Mesenchymal stem cell (in vitro differentiated cells and primary cell): ENCODE measurements at regions not wholly inside any gene's neighbourhood (a gene's known extent, or its start where the extent isn't known, plus 50 kb on each side); places are given as distances from the start of the nearest gene placed in this dataset.

ENCODE experiments used
- DNase-seq: peaks from one replicate; pipeline ENCODE4 v3.0.0-alpha.2; 2013
- H2AFZ ChIP-seq: one replicate; pipeline ENCODE4 v1.6.1; 2013; ENCODE audit warnings: low read depth, mild to moderate bottlenecking, control low read depth, inconsistent platforms, low read length, moderate library complexity
- H2AK5ac ChIP-seq: 2 replicates; pipeline ENCODE4 v1.6.1; 2013; ENCODE audit warnings: low read length, moderate library complexity, mild to moderate bottlenecking, inconsistent platforms; ENCODE audit not compliant: severe bottlenecking
- H2BK120ac ChIP-seq: one replicate; pipeline ENCODE4 v1.6.1; 2013; ENCODE audit warnings: low read depth, mild to moderate bottlenecking, inconsistent platforms, low read length, moderate library complexity
- H2BK12ac ChIP-seq, 2 experiments: one replicate each; pipeline ENCODE4 v1.6.1; 2013; ENCODE audit warnings: inconsistent platforms in 2 of 2, low read length in 2 of 2, mild to moderate bottlenecking in 2 of 2, moderate library complexity in 2 of 2, control low read depth in 1 of 2
- H2BK15ac ChIP-seq: one replicate; pipeline ENCODE4 v1.6.1; 2013; ENCODE audit warnings: mild to moderate bottlenecking, low read depth, inconsistent platforms; ENCODE audit not compliant: poor library complexity, severe bottlenecking
- H2BK5ac ChIP-seq: 2 replicates; pipeline ENCODE4 v1.6.1; 2013; ENCODE audit warnings: low read depth, mild to moderate bottlenecking, low read length, control low read depth, inconsistent platforms; ENCODE audit not compliant: poor library complexity, severe bottlenecking
- H3K14ac ChIP-seq, 2 experiments: one replicate each; pipeline ENCODE4 v1.6.1; 2013; ENCODE audit warnings: inconsistent platforms in 2 of 2, low read length in 2 of 2, control low read depth in 1 of 2, mild to moderate bottlenecking in 1 of 2, moderate library complexity in 1 of 2
- H3K18ac ChIP-seq, 2 experiments: one replicate each; pipeline ENCODE4 v1.6.1; 2013; ENCODE audit warnings: inconsistent platforms in 2 of 2, low read length in 2 of 2, control low read depth in 1 of 2, low read depth in 1 of 2, mild to moderate bottlenecking in 1 of 2
- H3K23ac ChIP-seq, 2 experiments: one replicate each; pipeline ENCODE4 v1.6.1; 2013; ENCODE audit warnings: inconsistent platforms in 2 of 2, low read length in 2 of 2, mild to moderate bottlenecking in 2 of 2, moderate library complexity in 2 of 2, control low read depth in 1 of 2
- H3K27ac ChIP-seq: 2 replicates; pipeline ENCODE4 v1.5.1; 2013; ENCODE audit warnings: mild to moderate bottlenecking, moderate library complexity, low read length, control low read depth, inconsistent platforms; ENCODE audit not compliant: poor library complexity, severe bottlenecking
- H3K27me3 ChIP-seq, 2 experiments: 2 replicates each; pipeline versions ENCODE4 v1.6.1 to v1.7.0; 2013; ENCODE audit warnings: low read length in 2 of 2, mild to moderate bottlenecking in 2 of 2, moderate library complexity in 2 of 2, control low read depth in 1 of 2, inconsistent platforms in 1 of 2; ENCODE audit not compliant: control insufficient read depth in 1 of 2, insufficient read depth in 1 of 2
- H3K36me3 ChIP-seq, 2 experiments: 2 replicates each; pipeline versions ENCODE4 v1.6.1 to v1.7.0; 2013; ENCODE audit warnings: low read length in 2 of 2, control low read depth in 1 of 2, inconsistent platforms in 1 of 2, low read depth in 1 of 2, mild to moderate bottlenecking in 1 of 2; ENCODE audit not compliant: insufficient read depth in 2 of 2, control insufficient read depth in 1 of 2
- H3K4ac ChIP-seq, 2 experiments: one replicate each; pipeline ENCODE4 v1.6.1; 2013; ENCODE audit warnings: inconsistent platforms in 2 of 2, low read length in 2 of 2, mild to moderate bottlenecking in 2 of 2, moderate library complexity in 2 of 2, control low read depth in 1 of 2, low read depth in 1 of 2
- H3K4me1 ChIP-seq: 2 replicates; pipeline ENCODE4 v1.6.1; 2013; ENCODE audit warnings: low read depth, low read length, control low read depth; ENCODE audit not compliant: control insufficient read depth, insufficient read depth
- H3K4me2 ChIP-seq: 2 replicates; pipeline ENCODE4 v1.6.1; 2013; ENCODE audit warnings: low read length, mild to moderate bottlenecking, inconsistent platforms; ENCODE audit not compliant: poor library complexity, severe bottlenecking
- H3K4me3 ChIP-seq, 2 experiments: 2 replicates each; pipeline versions ENCODE4 v1.5.1 to v1.7.0; 2013; ENCODE audit warnings: low read length in 2 of 2, mild to moderate bottlenecking in 2 of 2, control low read depth in 1 of 2, low read depth in 1 of 2; ENCODE audit not compliant: insufficient read depth in 1 of 2
- H3K79me1 ChIP-seq: replicated peaks from 2 replicates; pipeline ENCODE4 v1.6.1; 2013; ENCODE audit warnings: mild to moderate bottlenecking, control low read depth, low read length, inconsistent platforms; ENCODE audit not compliant: poor library complexity, severe bottlenecking
- H3K9ac ChIP-seq: 2 replicates; pipeline ENCODE4 v1.7.0; 2013; ENCODE audit warnings: mild to moderate bottlenecking, low read length, moderate library complexity
- H3K9me3 ChIP-seq: 2 replicates; pipeline ENCODE4 v1.7.0; 2013; ENCODE audit warnings: mild to moderate bottlenecking, low read length; ENCODE audit not compliant: control insufficient read depth
- H4K8ac ChIP-seq: one replicate; pipeline ENCODE4 v1.6.1; 2013; ENCODE audit warnings: inconsistent platforms, mild to moderate bottlenecking, low read length, moderate library complexity
- H4K91ac ChIP-seq: one replicate; pipeline ENCODE4 v1.6.1; 2013; ENCODE audit warnings: mild to moderate bottlenecking, low read length, inconsistent platforms
- WGBS: methylation state at CpG from one replicate; pipeline ENCODE4 v1.1.7; 2013; ENCODE audit warnings: mixed read lengths; 5-methylcytosine and 5-hydroxymethylcytosine counted together

GRCh38 chr3:74059923-74060600, 435.3 kb upstream of the PDZRN3 start:
- Histone ChIP-seq H4K8ac (no peak overlapping the region), H3K27me3 (no peaks in the 10 kb centered on the region), H3K4ac (no peak overlapping the region), H3K79me1 (no peaks in the 10 kb centered on the region), H3K14ac (no peak overlapping the region), H3K9ac (no peak overlapping the region), H3K4me1 (no peaks in the 10 kb centered on the region), H4K91ac (no peak overlapping the region), H2BK15ac (no peak overlapping the region), H2AK5ac (no peak overlapping the region), H2AFZ (no peak overlapping the region), H3K36me3 (no peaks in the 10 kb centered on the region), H3K23ac (no peak overlapping the region), H3K27ac (no peak overlapping the region), H3K4me2 (no peak overlapping the region), H3K9me3 (peaks cover 3% of the 10 kb centered on the region), H2BK120ac (no peak overlapping the region), H3K4me3 (no peak overlapping the region), H3K18ac (no peak overlapping the region), H2BK12ac (no peak overlapping the region), H2BK5ac (no peak overlapping the region)
- WGBS: no CpG with 5 or more reads among the region's 3 CpGs
- no peak for DNase-seq

GRCh38 chr3:74059301-74059922, 434.7 kb upstream of the PDZRN3 start:
- Histone ChIP-seq H3K27ac (no peak overlapping the region), H4K8ac (no peak overlapping the region), H3K9ac (no peak overlapping the region), H4K91ac (no peak overlapping the region), H2BK5ac (no peak overlapping the region), H3K14ac (no peak overlapping the region), H3K4me1 (no peaks in the 10 kb centered on the region), H2AK5ac (no peak overlapping the region), H3K4me2 (no peak overlapping the region), H3K4ac (no peak overlapping the region), H3K27me3 (no peaks in the 10 kb centered on the region), H3K18ac (no peak overlapping the region), H3K36me3 (no peaks in the 10 kb centered on the region), H3K23ac (no peak overlapping the region), H3K79me1 (no peaks in the 10 kb centered on the region), H2BK15ac (no peak overlapping the region), H2BK120ac (no peak overlapping the region), H2BK12ac (no peak overlapping the region), H3K9me3 (peaks cover 3% of the 10 kb centered on the region), H3K4me3 (no peak overlapping the region), H2AFZ (no peak overlapping the region)
- DNase-seq: no peak
- WGBS: no CpG with 5 or more reads among the region's 3 CpGs

- H2BK120ac ChIP-seq: no peak overlapping the region
- H4K8ac ChIP-seq: no peak overlapping the region
- no peak overlapping the region for H2AFZ ChIP-seq
- DNase-seq: no peak
- H4K91ac ChIP-seq: no peak overlapping the region
- no peak overlapping the region for H3K27ac ChIP-seq
- H2BK5ac ChIP-seq: no peak overlapping the region
- H3K4me1 ChIP-seq: no peaks in the 10 kb centered on the region
- no peak overlapping the region for H3K9ac ChIP-seq
- no peak overlapping the region for H2BK12ac ChIP-seq
- no peak overlapping the region for H3K23ac ChIP-seq
- no peaks in the 10 kb centered on the region for H3K36me3 ChIP-seq
- H3K18ac ChIP-seq: no peak overlapping the region
- H3K4me2 ChIP-seq: no peak overlapping the region
- H2BK15ac ChIP-seq: no peak overlapping the region
- 14% methylated on average over 1 of the region's 1 CpG for WGBS
- peaks cover 3% of the 10 kb centered on the region for H3K9me3 ChIP-seq
- H2AK5ac ChIP-seq: no peak overlapping the region
- H3K79me1 ChIP-seq: no peaks in the 10 kb centered on the region
- H3K4ac ChIP-seq: no peak overlapping the region
- H3K27me3 ChIP-seq: no peaks in the 10 kb centered on the region
- H3K14ac ChIP-seq: no peak overlapping the region
- no peak overlapping the region for H3K4me3 ChIP-seq
Observed at GRCh38 chr3:74057169-74057568, 432.4 kb upstream of the PDZRN3 start.

- H3K9me3 ChIP-seq: peaks cover 3% of the 10 kb centered on the region
- 48% methylated on average over 3 of the region's 3 CpGs for WGBS
- no peak overlapping the region for H2BK15ac ChIP-seq
- H2BK5ac ChIP-seq: no peak overlapping the region
- no peak overlapping the region for H3K4ac ChIP-seq
- H2AK5ac ChIP-seq: no peak overlapping the region
- H3K9ac ChIP-seq: no peak overlapping the region
- H3K4me2 ChIP-seq: no peak overlapping the region
- H3K18ac ChIP-seq: no peak overlapping the region
- H3K36me3 ChIP-seq: no peaks in the 10 kb centered on the region
- no peak overlapping the region for H2BK12ac ChIP-seq
- H3K4me3 ChIP-seq: no peak overlapping the region
- no peak overlapping the region for H4K8ac ChIP-seq
- H3K14ac ChIP-seq: no peak overlapping the region
- H3K79me1 ChIP-seq: no peaks in the 10 kb centered on the region
- no peak overlapping the region for H2BK120ac ChIP-seq
- no peaks in the 10 kb centered on the region for H3K27me3 ChIP-seq
- no peak overlapping the region for H4K91ac ChIP-seq
- H3K23ac ChIP-seq: no peak overlapping the region
- H2AFZ ChIP-seq: no peak overlapping the region
- no peak overlapping the region for H3K27ac ChIP-seq
- no peaks in the 10 kb centered on the region for H3K4me1 ChIP-seq
- no peak for DNase-seq
Observed at GRCh38 chr3:74055061-74055460, 430.3 kb upstream of the PDZRN3 start.
